Dedifferentiated amniotic fluid mesenchymal stem cell (primary cell): ENCODE measurements at regions not wholly inside any gene's neighbourhood (a gene's known extent, or its start where the extent isn't known, plus 50 kb on each side); places are given as distances from the start of the nearest gene placed in this dataset.
"Not testable (repeated sequence)": the region's sequence is repeated elsewhere in the genome, so short reads cannot be mapped to it uniquely, and the experiment has no call there.

Experiments used
- DNase-seq: peaks from one replicate; pipeline ENCODE4 v3.0.0-alpha.2; 2016; ENCODE audit errors: extremely low spot score

DNA sequence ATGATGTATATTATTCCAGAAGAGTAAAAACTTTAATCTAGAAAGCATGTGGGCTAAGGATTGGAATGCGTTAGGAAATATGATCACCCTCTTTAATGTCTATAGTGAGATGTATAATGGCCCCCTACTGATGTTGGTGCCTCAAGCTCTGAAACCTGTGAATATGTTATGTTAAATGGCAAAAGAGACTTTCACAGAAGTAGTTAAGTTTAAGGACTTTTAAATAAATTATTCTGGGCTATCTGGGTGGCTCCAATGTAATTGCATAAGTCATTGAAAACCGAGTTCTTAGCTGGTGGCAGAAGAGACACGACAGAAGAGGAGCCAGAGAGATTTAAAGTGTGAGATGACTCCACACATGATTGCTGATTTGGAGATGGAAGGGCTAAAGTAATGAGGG, 1048.4 kb downstream of the PRIM2 start:
- DNase-seq, result not testable (repeated sequence)

DNA sequence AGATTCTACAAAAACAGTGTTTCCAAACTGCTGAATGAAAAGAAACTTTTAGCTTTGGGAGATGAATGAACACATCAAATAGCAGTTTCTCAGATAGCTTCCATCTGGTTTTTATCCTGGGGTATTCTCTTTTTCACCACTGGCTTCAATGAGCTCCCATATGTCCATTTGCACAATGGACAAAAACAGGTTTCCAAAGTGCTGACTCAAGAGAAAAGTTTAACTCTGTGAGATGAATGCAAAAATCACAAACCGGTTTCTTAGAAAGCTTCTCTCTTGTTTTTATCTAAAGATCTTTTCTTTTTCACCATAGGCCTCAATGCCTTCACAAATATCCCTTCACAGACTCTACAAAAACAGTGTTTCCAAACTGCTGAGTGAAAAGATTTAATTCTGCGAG, 1089.2 kb downstream of the PRIM2 start:
- DNase-seq, result not testable (repeated sequence)

DNA sequence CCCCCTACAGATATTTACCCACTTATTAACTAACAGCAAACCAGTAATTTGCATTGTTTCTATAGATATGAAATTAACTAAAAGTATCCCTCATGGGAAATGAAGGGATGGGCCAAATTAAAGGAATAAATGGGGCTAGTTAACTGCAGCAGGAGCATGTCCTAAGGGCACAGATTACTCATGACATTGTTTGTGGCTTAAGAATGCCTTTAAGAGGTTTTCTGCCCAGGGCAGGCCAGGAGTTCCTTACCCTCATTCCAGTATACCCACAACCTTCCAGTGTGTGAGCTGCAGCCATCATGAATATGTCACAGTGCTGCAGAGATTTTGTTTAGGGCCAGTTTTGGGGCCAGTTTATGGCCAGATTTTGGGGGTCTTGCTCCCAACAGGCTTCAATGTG, 1101.9 kb downstream of the PRIM2 start:
- no peak for DNase-seq
